Frontal cortex (tissue), 3 donors: ENCODE measurements at regions not wholly inside any gene's neighbourhood (a gene's known extent, or its start where the extent isn't known, plus 50 kb on each side); places are given as distances from the start of the nearest gene placed in this dataset.
"Not testable (repeated sequence)": the region's sequence is repeated elsewhere in the genome, so short reads cannot be mapped to it uniquely, and the experiment has no call there.

ENCODE experiments used
- DNase-seq, 2 donors: peaks; one replicate each; pipeline ENCODE4 v3.0.0; 2012; ENCODE audit warnings: low spot score in 2 of 2
- FAIRE-seq: peaks from 2 replicates; lab custom pipeline; 2012; peaks lifted over from hg19 to GRCh38; lab: Jason Lieb, UNC
- donor health status: control.
- donor health status: control.
- donor health status: control.

- FAIRE-seq: no peak
- no peak for DNase-seq
Observed at GRCh38 chrX:27163236-27163635, 299.9 kb downstream of the PPP4R3C start.

DNA sequence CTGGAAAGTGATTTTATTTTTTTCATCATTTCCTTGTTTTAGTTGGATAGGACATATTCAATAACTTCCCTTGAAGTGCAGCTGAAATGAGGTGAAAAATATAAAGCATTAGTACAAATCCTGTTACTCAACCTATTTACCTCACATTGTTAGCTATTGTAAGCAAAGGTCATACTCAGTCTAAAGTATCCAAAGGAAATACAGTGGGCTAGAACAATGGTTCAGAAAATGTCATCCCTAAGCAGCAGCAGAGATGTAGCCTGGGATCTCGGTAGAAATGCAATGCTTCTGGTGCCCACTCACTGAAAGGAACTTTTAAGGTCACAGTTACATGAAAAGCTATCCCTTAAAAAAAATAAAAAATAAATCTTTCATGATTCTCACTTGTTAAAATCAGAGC, 300.6 kb downstream of the PPP4R3C start:
- FAIRE-seq (no peak), DNase-seq (no peak)

DNA sequence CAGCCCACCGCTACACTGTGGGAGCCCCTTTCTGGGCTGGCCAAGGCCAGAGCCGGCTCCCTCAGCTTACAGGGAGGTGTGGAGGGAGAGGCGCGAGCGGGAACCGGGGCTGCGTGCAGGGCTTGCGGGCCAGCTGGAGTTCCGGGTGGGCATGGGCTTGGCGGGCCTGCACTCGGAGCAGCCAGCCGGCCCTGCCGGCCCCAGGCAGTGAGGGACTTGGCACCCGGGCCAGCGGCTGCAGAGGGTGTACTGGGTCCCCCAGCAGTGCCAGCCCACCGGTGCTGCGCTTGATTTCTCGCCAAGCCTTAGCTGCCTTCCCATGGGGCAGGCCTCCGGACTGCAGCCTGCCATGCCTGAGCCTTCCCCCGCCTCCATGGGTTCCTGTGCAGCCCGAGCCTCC, 306.2 kb downstream of the PPP4R3C start:
- not testable (repeated sequence) for FAIRE-seq, DNase-seq

DNA sequence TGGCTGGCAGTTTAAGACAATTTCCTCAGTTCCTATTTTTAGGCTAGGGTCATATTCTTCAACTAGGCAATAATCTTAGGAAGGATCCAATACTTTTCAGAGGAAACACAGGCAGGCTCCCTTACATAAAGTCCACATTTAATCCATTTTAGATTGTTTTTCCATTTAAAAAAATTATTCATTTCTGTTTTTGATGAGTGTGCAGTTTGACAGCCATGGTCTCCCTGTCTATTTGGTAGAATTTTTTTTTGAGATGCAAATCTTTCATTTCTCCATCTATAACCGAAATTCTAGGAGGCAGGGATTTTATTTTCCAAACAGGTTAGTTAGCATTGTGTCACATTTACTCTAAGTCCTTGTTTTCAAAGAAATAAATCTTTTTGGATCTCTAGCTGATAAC, 326.8 kb downstream of the PPP4R3C start:
- FAIRE-seq (no peak), DNase-seq (no peak)

DNA sequence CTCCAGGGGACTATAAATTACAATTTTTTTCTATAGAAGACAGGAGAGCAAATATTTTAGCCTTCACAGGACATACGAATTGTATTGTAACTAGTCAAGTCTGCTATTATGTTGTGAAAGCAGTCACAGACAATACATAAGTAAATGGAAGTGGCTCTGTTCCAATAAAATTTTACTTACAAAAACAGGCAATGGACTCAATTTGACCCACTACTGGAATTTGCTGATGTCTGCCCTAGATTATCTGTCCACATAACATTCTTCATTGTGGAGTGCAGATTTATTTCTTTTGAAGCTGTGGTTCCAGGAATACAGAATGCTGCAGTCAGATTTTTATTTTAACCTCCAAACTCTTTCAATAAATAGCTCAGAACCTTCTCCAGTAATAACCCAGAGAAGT, 330.3 kb downstream of the PPP4R3C start:
- FAIRE-seq (no peak), DNase-seq (no peak)

GRCh38 chrX:27087176-27087575, 376.0 kb downstream of the PPP4R3C start:
- DNase-seq, FAIRE-seq: not testable (repeated sequence)

DNA sequence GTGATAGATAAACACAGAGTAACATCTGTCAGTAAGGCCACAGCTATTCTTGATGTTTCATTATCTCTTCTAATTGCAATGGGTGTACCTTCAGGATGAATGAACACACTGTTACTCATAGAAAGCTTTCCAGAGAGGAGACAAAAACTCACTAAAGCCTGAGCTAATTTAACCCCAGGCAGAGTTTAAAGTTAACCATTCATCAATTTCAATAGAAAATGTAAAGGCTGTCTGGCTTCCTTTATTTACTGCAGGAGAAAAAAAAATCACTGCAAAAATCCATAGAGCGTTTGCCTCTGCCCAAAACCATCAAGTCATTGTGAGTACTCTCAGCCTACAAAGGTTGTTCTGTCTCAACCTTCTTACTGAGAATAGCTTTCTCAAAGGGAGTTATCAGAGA, 376.9 kb downstream of the PPP4R3C start:
- DNase-seq (no peak), FAIRE-seq (no peak)

DNA sequence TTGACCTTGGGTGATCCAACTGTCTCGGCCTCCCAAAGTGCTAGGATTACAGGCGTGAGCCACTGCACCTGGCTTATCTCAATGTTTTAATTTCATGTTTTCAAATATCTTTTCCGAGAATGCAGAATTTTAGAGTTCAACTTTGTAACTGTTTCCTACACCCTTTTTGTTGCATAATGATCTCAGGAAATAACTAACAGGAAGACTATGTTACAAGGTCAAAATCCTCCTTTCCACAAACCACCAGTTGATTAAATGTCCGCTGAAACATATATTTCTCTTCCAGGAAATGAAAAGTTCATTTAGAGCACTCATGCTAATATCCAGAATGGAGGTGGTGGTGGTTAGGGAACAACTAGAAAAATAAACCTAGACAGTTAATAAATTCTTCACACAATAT, 377.8 kb downstream of the PPP4R3C start:
- DNase-seq (no peak), FAIRE-seq (no peak)

DNA sequence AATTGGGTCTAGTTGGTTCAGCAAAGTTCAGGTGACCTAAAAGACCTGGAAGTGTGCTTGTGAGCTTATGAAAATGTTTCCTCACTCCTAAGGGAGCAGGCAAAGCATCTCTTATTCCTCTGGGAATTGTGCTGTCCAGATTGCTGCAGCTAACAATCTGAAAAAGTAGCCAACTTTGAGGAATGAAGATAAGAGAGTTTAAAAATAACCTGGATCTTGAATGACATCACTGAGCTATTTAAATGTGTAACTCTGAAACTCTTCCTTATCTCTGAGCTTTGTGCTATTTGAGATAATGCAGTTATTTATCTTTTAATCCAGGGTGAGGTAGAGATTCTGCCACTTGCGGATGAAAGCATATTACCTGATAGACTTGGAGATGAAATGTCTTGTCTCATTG, 384.8 kb downstream of the PPP4R3C start:
- DNase-seq (no peak), FAIRE-seq (no peak)

DNA sequence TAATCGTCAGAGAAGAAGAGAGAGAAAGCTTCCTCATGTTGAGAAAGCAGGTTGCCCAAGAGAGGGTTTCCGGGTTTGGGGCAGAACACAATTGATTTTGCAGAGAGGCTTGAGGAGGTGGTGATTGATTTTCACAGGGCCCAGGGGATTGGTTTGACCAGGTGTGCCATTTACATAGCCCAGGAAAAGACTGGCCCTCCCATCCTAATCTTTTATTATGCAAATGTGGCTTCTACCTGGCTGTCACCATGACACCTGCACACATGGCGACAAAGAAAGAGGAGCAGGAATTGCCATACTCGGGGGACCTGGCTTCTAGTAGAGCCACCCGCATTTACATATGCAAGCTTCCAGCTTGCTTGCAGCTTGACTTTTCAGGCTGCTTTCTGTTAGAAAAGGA, 405.3 kb downstream of the PPP4R3C start:
- FAIRE-seq (no peak), DNase-seq (no peak)

GRCh38 chrX:27039332-27039731, 423.8 kb downstream of the PPP4R3C start:
- DNase-seq: no peak
- no peak for FAIRE-seq

- no peak for FAIRE-seq
- DNase-seq: no peak
Observed at GRCh38 chrX:27008486-27008885, 454.7 kb downstream of the PPP4R3C start.

GRCh38 chrX:26999634-27000033, 463.5 kb downstream of the PPP4R3C start:
- DNase-seq (no peak), FAIRE-seq (no peak)

DNA sequence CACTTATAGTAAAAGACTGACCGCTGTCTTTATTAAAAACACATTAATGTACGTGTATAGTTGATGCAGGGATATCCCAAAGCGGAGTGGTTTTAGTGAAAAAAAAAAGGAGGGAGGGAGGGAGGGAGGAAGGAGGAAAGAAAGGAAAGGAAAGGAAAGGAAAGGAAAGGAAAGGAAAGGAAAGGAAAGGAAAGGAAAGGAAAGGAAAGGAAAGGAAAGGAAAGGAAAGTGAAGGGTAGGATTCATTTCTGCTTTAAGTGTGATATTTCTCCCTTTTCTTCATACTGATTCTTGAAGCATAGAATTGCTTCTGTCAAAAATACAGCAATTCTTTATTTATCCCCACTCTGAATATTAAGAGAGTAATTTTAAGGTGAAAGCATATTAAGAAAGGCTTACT, 504.9 kb downstream of the PPP4R3C start:
- FAIRE-seq (no peak), DNase-seq (no peak)

GRCh38 chrX:26954029-26954428, 509.1 kb downstream of the PPP4R3C start:
- no peak for FAIRE-seq
- DNase-seq: no peak

- FAIRE-seq: no peak
- DNase-seq: no peak
Observed at GRCh38 chrX:26952213-26952612, 510.9 kb downstream of the PPP4R3C start.

GRCh38 chrX:26927419-26927818, 535.7 kb downstream of the PPP4R3C start:
- no peak for DNase-seq
- no peak for FAIRE-seq

- FAIRE-seq (no peak), DNase-seq (no peak)
Observed at GRCh38 chrX:26925088-26925487, 538.1 kb downstream of the PPP4R3C start.

GRCh38 chrX:26922278-26922677, 540.9 kb downstream of the PPP4R3C start:
- DNase-seq: no peak
- FAIRE-seq: no peak

DNA sequence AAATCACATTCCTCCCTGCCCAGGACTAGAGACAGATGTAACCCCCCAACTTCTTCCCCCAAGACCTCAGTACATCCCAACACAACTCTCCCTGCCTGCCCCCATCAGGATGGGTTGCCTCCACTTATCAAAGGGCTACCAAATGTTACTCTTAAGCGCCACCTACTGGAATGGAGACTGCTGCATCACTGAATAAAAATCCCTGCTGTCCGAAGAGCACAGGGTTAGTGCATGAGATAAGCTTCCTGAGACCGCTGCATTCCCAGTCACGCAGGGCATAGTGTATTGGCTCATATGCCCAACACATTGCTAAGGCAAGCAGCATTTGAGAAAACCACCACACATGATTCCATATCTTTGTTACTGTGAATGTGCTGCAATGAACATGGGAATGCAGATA, 544.5 kb downstream of the PPP4R3C start:
- FAIRE-seq (no peak), DNase-seq (no peak)

- FAIRE-seq (no peak), DNase-seq (no peak)
Observed at GRCh38 chrX:26916991-26917390, 546.1 kb downstream of the PPP4R3C start.

- DNase-seq: no peak
- no peak for FAIRE-seq
Observed at GRCh38 chrX:26915064-26915463, 548.1 kb downstream of the PPP4R3C start.

DNA sequence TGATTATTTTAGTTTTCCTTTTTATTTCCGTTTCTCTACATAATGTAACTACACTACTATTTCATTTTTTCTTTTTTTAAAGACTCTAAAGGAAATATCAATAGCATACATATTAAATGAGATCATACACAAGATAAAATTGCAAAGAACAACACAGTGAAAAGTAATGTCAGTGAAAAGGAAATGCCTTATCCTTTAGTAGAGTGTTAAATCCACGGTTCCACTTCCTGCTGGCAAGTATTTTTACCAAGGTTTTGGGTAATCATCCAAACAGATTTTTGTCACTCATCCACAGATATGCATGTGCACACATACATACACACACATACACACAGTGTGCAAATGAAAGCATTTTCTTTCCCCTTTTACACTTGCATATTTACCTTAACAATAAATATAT, 548.9 kb downstream of the PPP4R3C start:
- FAIRE-seq (no peak), DNase-seq (no peak)
